K562 (cell line): ENCODE measurements at regions not wholly inside any gene's neighbourhood (a gene's known extent, or its start where the extent isn't known, plus 50 kb on each side); places are given as distances from the start of the nearest gene placed in this dataset.

Source experiments
- ATAC-seq: fragments of 200-7000 bp; cut with Tn5 transposase; 3 replicates; pipeline ENCODE4 v1.9.1; 2020; ENCODE audit warnings: moderate library complexity
- BruUV-seq: library from RNA; stranded (reverse); fragments of 400-500 nt; replicated peaks from 2 replicates; lab custom pipeline; 2021; lab: Mats Ljungman, UMichigan
- CTCF ChIA-PET: fragments of 300-600 bp; formaldehyde crosslinking; extraction: SDS; loops from one replicate; lab custom pipeline; 2021; ENCODE audit warnings: low intra/inter-chr PET ratio; lab: Yijun Ruan, JAX
- POLR2A ChIA-PET: fragments of 300-600, 350-650 bp; sonication (Branson Sonifier 250); formaldehyde crosslinking; extraction: SDS; loops from one replicate; lab custom pipeline; 2021; ENCODE audit warnings: antibody characterized with exemption, inconsistent platforms; lab: Yijun Ruan, JAX
- DNase-seq, 4 experiments: peaks; one replicate each; pipeline versions ENCODE4 v3.0.0 to v3.0.0-alpha.2; 2011 to 2018; ENCODE audit warnings: low spot score in 3 of 4, mixed read lengths in 3 of 4; ENCODE audit errors: extremely low read depth in 1 of 4
- FAIRE-seq: peaks from 2 replicates; lab custom pipeline; 2011; peaks lifted over from hg19 to GRCh38; lab: Jason Lieb, UNC
- H2AFZ ChIP-seq: 2 replicates; pipeline ENCODE4 v1.6.0; 2011; ENCODE audit warnings: low read depth, low read length, control low read depth, inconsistent platforms
- H3K27ac ChIP-seq: fragments of 200-600 bp; 3 replicates; pipeline ENCODE4 v1.8.0; 2011; ENCODE audit warnings: low read depth, mild to moderate bottlenecking, control low read depth, inconsistent platforms, low read length, moderate library complexity, mixed read lengths; ENCODE audit errors: extremely low read depth
- H3K27me3 ChIP-seq, 2 experiments: fragments of 300-600 bp in 1 of 2; 2 replicates in 1 of 2; 3 replicates in 1 of 2; pipeline versions ENCODE4 v1.6.0 to v1.8.0; 2011; ENCODE audit warnings: inconsistent platforms in 2 of 2, low read length in 2 of 2, mild to moderate bottlenecking in 1 of 2, mixed read lengths in 1 of 2, moderate library complexity in 1 of 2; ENCODE audit not compliant: control insufficient read depth in 2 of 2, insufficient read depth in 2 of 2
- H3K36me3 ChIP-seq: fragments of 300-600 bp; 3 replicates; pipeline ENCODE4 v1.8.0; 2011; ENCODE audit warnings: mild to moderate bottlenecking, low read length, inconsistent platforms; ENCODE audit not compliant: control insufficient read depth, insufficient read depth
- H3K4me1 ChIP-seq, 2 experiments: fragments of 200-600 bp in 1 of 2; replicated peaks in 1 of 2; 2 replicates in 1 of 2; 3 replicates in 1 of 2; pipeline versions ENCODE4 v1.5.1 to v1.8.0; 2011; ENCODE audit warnings: inconsistent platforms in 2 of 2, low read length in 2 of 2, mild to moderate bottlenecking in 1 of 2, mixed read lengths in 1 of 2, moderate library complexity in 1 of 2; ENCODE audit not compliant: control insufficient read depth in 2 of 2, insufficient read depth in 2 of 2
- H3K4me2 ChIP-seq: 2 replicates; pipeline ENCODE4 v1.6.1; 2011; ENCODE audit warnings: low read length, control low read depth, inconsistent platforms, mixed read lengths; ENCODE audit not compliant: insufficient read depth
- H3K4me3 ChIP-seq: fragments of 200-600 bp; sonication (generic), shearing (Covaris generic); 2 replicates; pipeline ENCODE4 v1.5.1; 2016; ENCODE audit warnings: control low read depth, inconsistent platforms
- H3K79me2 ChIP-seq: fragments of 200-600 bp; 3 replicates; pipeline ENCODE4 v1.8.0; 2011; ENCODE audit warnings: low read length, inconsistent platforms; ENCODE audit not compliant: control insufficient read depth, insufficient read depth
- H3K9ac ChIP-seq, 2 experiments: 2 replicates each; pipeline versions ENCODE4 v1.6.0 to v1.6.1; 2011; ENCODE audit warnings: low read depth in 2 of 2, low read length in 2 of 2, control low read depth in 1 of 2, inconsistent platforms in 1 of 2, mild to moderate bottlenecking in 1 of 2, mixed read lengths in 1 of 2; ENCODE audit not compliant: insufficient read depth in 1 of 2
- H3K9me1 ChIP-seq: one replicate; pipeline ENCODE4 v1.6.0; 2011; ENCODE audit warnings: inconsistent platforms, mild to moderate bottlenecking, low read length, moderate library complexity; ENCODE audit not compliant: control insufficient read depth, insufficient read depth
- H3K9me3 ChIP-seq: replicated peaks from 2 replicates; pipeline ENCODE4 v1.5.1; 2011; ENCODE audit warnings: low read depth, low read length, inconsistent platforms; ENCODE audit not compliant: control insufficient read depth, insufficient read depth
- H4K20me1 ChIP-seq: replicated peaks from 2 replicates; pipeline ENCODE4 v1.6.1; 2011; ENCODE audit warnings: low read length, inconsistent platforms, mixed read lengths; ENCODE audit not compliant: control insufficient read depth, insufficient read depth
- ARHGAP35 ChIP-seq: fragments of 450-650 bp; IDR thresholded peaks from 2 replicates; pipeline ENCODE4 v1.6.1; 2018; ENCODE audit not compliant: partially characterized antibody
- KLF10 ChIP-seq: fragments of 250-450 bp; sonication (Bioruptor Pico); IDR thresholded peaks from 2 replicates; pipeline ENCODE4 v1.6.1; 2021; ENCODE audit warnings: matching md5 sums
- NFXL1 ChIP-seq: fragments of 450-650 bp; formaldehyde crosslinking; IDR thresholded peaks from 2 replicates; pipeline ENCODE4 v1.4.0; 2021; ENCODE audit warnings: mild to moderate bottlenecking
- POLR2G ChIP-seq: fragments of 200-400 bp; formaldehyde crosslinking; IDR thresholded peaks from 2 replicates; pipeline ENCODE4 v1.6.1; 2017; ENCODE audit warnings: low read depth, mild to moderate bottlenecking, antibody characterized with exemption, low read length, moderate library complexity
- PTBP1 ChIP-seq: fragments of 200-400 bp; formaldehyde crosslinking; IDR thresholded peaks from 2 replicates; pipeline ENCODE4 v1.6.1; 2017; ENCODE audit warnings: low read depth, low read length
- SLC30A9 ChIP-seq: fragments of 250-450 bp; sonication (Bioruptor Pico); IDR thresholded peaks from 2 replicates; pipeline ENCODE4 v1.8.0; 2022; ENCODE audit warnings: mild to moderate bottlenecking, moderate library complexity
- SNIP1 ChIP-seq: fragments of 450-650 bp; IDR thresholded peaks from 2 replicates; pipeline ENCODE4 v1.7.1; 2017; ENCODE audit warnings: low read depth, mild to moderate bottlenecking
- TCF7L2 ChIP-seq: fragments of 150-350 bp; IDR thresholded peaks from 2 replicates; pipeline ENCODE4 v1.6.1; 2016; ENCODE audit warnings: low read depth, mild to moderate bottlenecking, low read length, moderate library complexity
- YBX1 ChIP-seq: fragments of 450-650 bp; IDR thresholded peaks from 2 replicates; pipeline ENCODE4 v1.7.1; 2016; ENCODE audit warnings: mild to moderate bottlenecking
- ZNF518B ChIP-seq: fragments of 250-450 bp; sonication (Bioruptor Pico); IDR thresholded peaks from 2 replicates; pipeline ENCODE4 v1.5.0; 2021; ENCODE audit warnings: mild to moderate bottlenecking, moderate library complexity
- WGBS: fragments of 100-300 bp; shearing (Covaris generic); methylation state at CpG from one replicate; pipeline ENCODE4 v1.1.6; 2016; ENCODE audit warnings: low coverage, mixed read lengths; ENCODE audit not compliant: insufficient coverage; ENCODE audit errors: missing lambda C conversion rate; 5-methylcytosine and 5-hydroxymethylcytosine counted together
- in situ Hi-C: fragments of 300-500 bp; cut with MboI; formaldehyde crosslinking; loops from 4 replicates; pipeline ENCODE4 v1.15.0; 2018; ENCODE audit warnings: inconsistent platforms, mixed read lengths
- intact Hi-C: fragments of 100-400 bp; cut with micrococcal nuclease; formaldehyde crosslinking; loops from 2 replicates; pipeline ENCODE4 v1.14.2; 2022

GRCh38 chr10:47182934-47183703 is 116.9 kb upstream of the GDF10 start:
- DNase-seq (no peak), ATAC-seq (no peak), FAIRE-seq (no peak)
- TF ChIP-seq KLF10 (CRISPR knock-in tag), result no peak
- no peak for TF ChIP-seq ARHGAP35
- TF ChIP-seq PTBP1, result no peak
- no peak for TF ChIP-seq YBX1
- no peak for TF ChIP-seq SLC30A9
- no peak for TF ChIP-seq NFXL1 (CRISPR knock-in tag)
- TF ChIP-seq TCF7L2, result no peak
- H3K4me1 ChIP-seq, result no peaks in the 10 kb centered on the region
- H4K20me1 ChIP-seq, result peaks cover 6% of the 10 kb centered on the region
- 6% methylated on average over 11 of the region's 11 CpGs for WGBS
- no peaks in the 10 kb centered on the region for H3K9me1 ChIP-seq
- intact Hi-C loops, result no loop called here
- H3K9ac ChIP-seq, result no peak overlapping the region
- ChIA-PET CTCF (no interaction called here), POLR2A (interaction anchor here (1.5 kb wide), 1 partner anchor 43 kb away, joined by 3 read pairs; no protein-coding TSS in a partner anchor)
- no TSS peak for BruUV-seq
- peaks cover 0 to 25% of the 10 kb centered on the region in 2 experiments; a peak in 3 of 5 replicates for H3K27me3 ChIP-seq
- H3K27ac ChIP-seq, result no peak overlapping the region
- in situ Hi-C loops, result no loop called here
- no peaks in the 10 kb centered on the region for H3K9me3 ChIP-seq
- no peak overlapping the region for H3K4me2 ChIP-seq
- H3K36me3 ChIP-seq, result no peaks in the 10 kb centered on the region
- H3K79me2 ChIP-seq, result no peaks in the 10 kb centered on the region
- H3K4me3 ChIP-seq, result no peak overlapping the region
- no peak overlapping the region for H2AFZ ChIP-seq

GRCh38 chr10:47183704-47184041 is 116.3 kb upstream of the GDF10 start:
- Histone ChIP-seq H3K9ac (no peak overlapping the region), H4K20me1 (peaks cover 6% of the 10 kb centered on the region), H3K4me1 (no peaks in the 10 kb centered on the region), H3K4me2 (no peak overlapping the region), H3K27ac (no peak overlapping the region), H3K27me3 (peaks cover 0 to 23% of the 10 kb centered on the region in 2 experiments; a peak in 2 of 5 replicates)
- POLR2A ChIA-PET, result no interaction called here
- FAIRE-seq (no peak), DNase-seq (no peak), ATAC-seq (no peak)
- in situ Hi-C loops, result no loop called here
- WGBS, result 3% methylated on average over 4 of the region's 4 CpGs
- BruUV-seq, result no TSS peak
- TF ChIP-seq ZNF518B (CRISPR knock-in tag) (no peak), POLR2G (no peak), SNIP1 (no peak)
- TF ChIP-seq, all 486 proteins: peak for 0
- no peaks in the 10 kb centered on the region for H3K36me3 ChIP-seq
- H3K9me3 ChIP-seq, result no peaks in the 10 kb centered on the region
- CTCF ChIA-PET, result no interaction called here
- no peak overlapping the region for H2AFZ ChIP-seq
- no peaks in the 10 kb centered on the region for H3K9me1 ChIP-seq
- H3K4me3 ChIP-seq, result no peak overlapping the region
- H3K79me2 ChIP-seq, result no peaks in the 10 kb centered on the region
- intact Hi-C loops, result no loop called here
